ENCODE measurements at regions not wholly inside any gene's neighbourhood (a gene's known extent, or its start where the extent isn't known, plus 50 kb on each side); places are given as distances from the start of the nearest gene placed in this dataset.

DNA sequence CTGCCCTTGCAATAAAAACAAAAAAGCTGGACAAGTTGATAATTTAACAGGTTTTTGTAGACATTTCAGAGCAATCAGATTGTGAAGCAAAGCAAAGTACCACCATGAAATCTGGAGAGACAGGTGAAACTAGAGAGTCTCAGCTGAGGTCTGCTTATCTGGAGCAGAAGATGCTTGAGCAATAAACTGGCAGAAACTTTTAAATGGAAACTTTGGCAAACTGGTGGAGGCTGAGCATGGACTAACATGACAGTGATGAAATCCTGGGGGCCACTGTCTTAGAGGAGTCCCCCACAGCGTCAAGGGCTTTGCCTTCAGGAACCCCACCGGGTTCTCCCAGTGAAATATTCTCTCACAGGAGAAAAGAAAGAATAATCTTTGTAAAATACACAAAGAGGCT is 416.3 kb upstream of the B3GALT2 start:
- TF ChIP-seq POLR2A (conservative IDR thresholded peaks at IDR 0.05) (no peak), RBM39 (optimal IDR thresholded peaks at IDR 0.05; ENCODE audit: low read depth, low read length) (no peak)
- TF ChIP-seq, protein P1, sequence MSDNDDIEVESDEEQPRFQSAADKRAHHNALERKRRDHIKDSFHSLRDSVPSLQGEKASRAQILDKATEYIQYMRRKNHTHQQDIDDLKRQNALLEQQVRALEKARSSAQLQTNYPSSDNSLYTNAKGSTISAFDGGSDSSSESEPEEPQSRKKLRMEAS (CRISPR knock-in tag; IDR thresholded peaks at IDR 0.05): no peak
- TF ChIP-seq, protein P2, sequence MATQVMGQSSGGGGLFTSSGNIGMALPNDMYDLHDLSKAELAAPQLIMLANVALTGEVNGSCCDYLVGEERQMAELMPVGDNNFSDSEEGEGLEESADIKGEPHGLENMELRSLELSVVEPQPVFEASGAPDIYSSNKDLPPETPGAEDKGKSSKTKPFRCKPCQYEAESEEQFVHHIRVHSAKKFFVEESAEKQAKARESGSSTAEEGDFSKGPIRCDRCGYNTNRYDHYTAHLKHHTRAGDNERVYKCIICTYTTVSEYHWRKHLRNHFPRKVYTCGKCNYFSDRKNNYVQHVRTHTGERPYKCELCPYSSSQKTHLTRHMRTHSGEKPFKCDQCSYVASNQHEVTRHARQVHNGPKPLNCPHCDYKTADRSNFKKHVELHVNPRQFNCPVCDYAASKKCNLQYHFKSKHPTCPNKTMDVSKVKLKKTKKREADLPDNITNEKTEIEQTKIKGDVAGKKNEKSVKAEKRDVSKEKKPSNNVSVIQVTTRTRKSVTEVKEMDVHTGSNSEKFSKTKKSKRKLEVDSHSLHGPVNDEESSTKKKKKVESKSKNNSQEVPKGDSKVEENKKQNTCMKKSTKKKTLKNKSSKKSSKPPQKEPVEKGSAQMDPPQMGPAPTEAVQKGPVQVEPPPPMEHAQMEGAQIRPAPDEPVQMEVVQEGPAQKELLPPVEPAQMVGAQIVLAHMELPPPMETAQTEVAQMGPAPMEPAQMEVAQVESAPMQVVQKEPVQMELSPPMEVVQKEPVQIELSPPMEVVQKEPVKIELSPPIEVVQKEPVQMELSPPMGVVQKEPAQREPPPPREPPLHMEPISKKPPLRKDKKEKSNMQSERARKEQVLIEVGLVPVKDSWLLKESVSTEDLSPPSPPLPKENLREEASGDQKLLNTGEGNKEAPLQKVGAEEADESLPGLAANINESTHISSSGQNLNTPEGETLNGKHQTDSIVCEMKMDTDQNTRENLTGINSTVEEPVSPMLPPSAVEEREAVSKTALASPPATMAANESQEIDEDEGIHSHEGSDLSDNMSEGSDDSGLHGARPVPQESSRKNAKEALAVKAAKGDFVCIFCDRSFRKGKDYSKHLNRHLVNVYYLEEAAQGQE (IDR thresholded peaks at IDR 0.05; ENCODE audit: borderline replicate concordance): no peak
- TF ChIP-seq, protein P2 (CRISPR knock-in tag; IDR thresholded peaks at IDR 0.05; ENCODE audit: low read depth): no peak

Measured in K562 (cell line).